Hepatocyte (in vitro differentiated cells): ENCODE measurements at regions not wholly inside any gene's neighbourhood (a gene's known extent, or its start where the extent isn't known, plus 50 kb on each side); places are given as distances from the start of the nearest gene placed in this dataset.
"Not testable (repeated sequence)": the region's sequence is repeated elsewhere in the genome, so short reads cannot be mapped to it uniquely, and the experiment has no call there.

Experiments used
- DNase-seq: peaks from one replicate; pipeline ENCODE4 v3.0.0-alpha.2; 2016; ENCODE audit warnings: low spot score
- H2AFZ ChIP-seq: fragments of 200-600 bp; sonication (generic); 2 replicates; pipeline ENCODE4 v1.6.0; 2016; ENCODE audit warnings: antibody characterized with exemption, mild to moderate bottlenecking
- H3K27ac ChIP-seq: fragments of 200-600 bp; sonication (generic); 2 replicates; pipeline ENCODE4 v1.5.1; 2016; ENCODE audit warnings: mild to moderate bottlenecking
- H3K27me3 ChIP-seq: fragments of 200-600 bp; sonication (generic); 2 replicates; pipeline ENCODE4 v1.6.1; 2016
- H3K36me3 ChIP-seq: fragments of 200-600 bp; sonication (generic); replicated peaks from 2 replicates; pipeline ENCODE4 v1.5.1; 2016; ENCODE audit warnings: low read depth; ENCODE audit not compliant: insufficient read depth
- H3K4me1 ChIP-seq: fragments of 200-600 bp; sonication (generic); 2 replicates; pipeline ENCODE4 v1.5.1; 2016; ENCODE audit warnings: mild to moderate bottlenecking, moderate library complexity; ENCODE audit not compliant: insufficient read depth
- H3K4me2 ChIP-seq: fragments of 200-600 bp; sonication (generic); 2 replicates; pipeline ENCODE4 v1.6.0; 2016
- H3K4me3 ChIP-seq: fragments of 200-600 bp; sonication (generic); 2 replicates; pipeline ENCODE4 v1.5.1; 2016; ENCODE audit warnings: mild to moderate bottlenecking
- H3K79me2 ChIP-seq: fragments of 200-600 bp; sonication (generic); 2 replicates; pipeline ENCODE4 v1.6.0; 2017; ENCODE audit warnings: mild to moderate bottlenecking
- H3K9me2 ChIP-seq: fragments of 200-600 bp; sonication (generic); replicated peaks from 2 replicates; pipeline ENCODE4 v1.6.0; 2017; ENCODE audit warnings: mild to moderate bottlenecking; ENCODE audit not compliant: insufficient read depth
- H3K9me3 ChIP-seq: fragments of 200-600 bp; sonication (generic); 2 replicates; pipeline ENCODE4 v1.5.1; 2016; ENCODE audit warnings: low read depth, mild to moderate bottlenecking
- H4K20me1 ChIP-seq: fragments of 200-600 bp; sonication (generic); 2 replicates; pipeline ENCODE4 v1.6.0; 2016; ENCODE audit warnings: mild to moderate bottlenecking; ENCODE audit not compliant: insufficient read depth, poor library complexity, severe bottlenecking
- EZH2 ChIP-seq: fragments of 200-600 bp; sonication (generic); IDR thresholded peaks from 2 replicates; pipeline ENCODE4 v1.6.1; 2016; ENCODE audit warnings: antibody characterized with exemption, mild to moderate bottlenecking, borderline replicate concordance
- EZH2phosphoT487 ChIP-seq: fragments of 200-600 bp; sonication (generic); IDR thresholded peaks from one replicate; pipeline ENCODE4 v1.6.1; 2018; ENCODE audit warnings: antibody characterized with exemption, mild to moderate bottlenecking, low read depth, moderate library complexity; ENCODE audit not compliant: unreplicated experiment, severe bottlenecking
- WGBS: methylation state at CpG from one replicate; pipeline ENCODE4 v1.1.6; 2016; ENCODE audit warnings: low lambda C conversion rate; ENCODE audit errors: missing lambda C conversion rate; 5-methylcytosine and 5-hydroxymethylcytosine counted together
- TF ChIP-seq, protein P1 (sequence below): fragments of 200-600 bp; sonication (generic); IDR thresholded peaks from 2 replicates; pipeline ENCODE4 v1.5.1; 2016; ENCODE audit warnings: antibody characterized with exemption, mild to moderate bottlenecking; ENCODE audit not compliant: poor library complexity

DNA sequence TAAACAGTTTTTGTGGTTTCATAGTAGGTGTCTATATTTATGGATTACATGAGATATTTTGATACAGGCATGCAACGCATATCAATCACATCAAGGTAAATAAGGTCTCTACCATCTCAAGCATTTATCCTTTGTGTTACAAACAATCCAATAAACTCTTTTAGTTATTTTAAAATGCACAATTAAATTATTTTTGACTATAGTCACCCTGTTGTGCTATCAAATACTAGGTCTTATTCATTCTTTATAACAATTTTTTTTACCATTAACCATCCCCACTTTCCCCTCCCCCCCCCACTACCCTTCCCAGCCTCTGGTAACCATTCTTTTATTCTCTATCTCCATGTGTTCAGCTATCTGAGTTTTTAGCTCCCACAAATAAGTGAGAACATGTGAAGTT lies 175.7 kb upstream of the FBXO33 start:
- no peaks in the 10 kb centered on the region for H3K9me3 ChIP-seq
- H3K79me2 ChIP-seq = no peaks in the 10 kb centered on the region
- WGBS = 93% methylated on average over 1 of the region's 1 CpG
- no peaks in the 10 kb centered on the region for H3K4me1 ChIP-seq
- H3K36me3 ChIP-seq = no peaks in the 10 kb centered on the region
- no peaks in the 10 kb centered on the region for H3K9me2 ChIP-seq
- H3K4me2 ChIP-seq = no peak overlapping the region
- H2AFZ ChIP-seq = no peak overlapping the region
- no peak for TF ChIP-seq EZH2
- no peak for TF ChIP-seq EZH2phosphoT487
- H4K20me1 ChIP-seq = no peaks in the 10 kb centered on the region
- H3K27me3 ChIP-seq = no peaks in the 10 kb centered on the region
- H3K4me3 ChIP-seq = no peak overlapping the region
- DNase-seq = no peak
- H3K27ac ChIP-seq = no peak overlapping the region

DNA sequence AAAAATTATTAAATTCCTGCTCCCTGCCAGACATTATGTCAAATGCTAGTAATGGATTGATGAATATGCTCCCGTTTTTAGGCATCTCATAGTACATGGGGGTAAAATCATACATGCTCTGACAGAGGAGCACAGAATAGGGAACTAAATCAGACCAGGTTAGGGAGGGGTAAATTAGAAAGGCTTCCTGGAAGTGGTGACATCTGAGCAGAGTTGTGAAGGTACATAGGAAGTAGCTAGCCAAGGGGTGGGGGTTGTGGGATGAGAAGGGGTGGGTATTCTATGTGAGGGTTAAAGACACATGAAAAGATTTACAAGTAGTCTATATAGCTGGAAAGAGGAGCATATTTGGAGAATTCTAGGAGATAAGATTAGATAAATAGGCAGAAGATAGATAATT lies 171.7 kb upstream of the FBXO33 start:
- TF ChIP-seq, protein P1, sequence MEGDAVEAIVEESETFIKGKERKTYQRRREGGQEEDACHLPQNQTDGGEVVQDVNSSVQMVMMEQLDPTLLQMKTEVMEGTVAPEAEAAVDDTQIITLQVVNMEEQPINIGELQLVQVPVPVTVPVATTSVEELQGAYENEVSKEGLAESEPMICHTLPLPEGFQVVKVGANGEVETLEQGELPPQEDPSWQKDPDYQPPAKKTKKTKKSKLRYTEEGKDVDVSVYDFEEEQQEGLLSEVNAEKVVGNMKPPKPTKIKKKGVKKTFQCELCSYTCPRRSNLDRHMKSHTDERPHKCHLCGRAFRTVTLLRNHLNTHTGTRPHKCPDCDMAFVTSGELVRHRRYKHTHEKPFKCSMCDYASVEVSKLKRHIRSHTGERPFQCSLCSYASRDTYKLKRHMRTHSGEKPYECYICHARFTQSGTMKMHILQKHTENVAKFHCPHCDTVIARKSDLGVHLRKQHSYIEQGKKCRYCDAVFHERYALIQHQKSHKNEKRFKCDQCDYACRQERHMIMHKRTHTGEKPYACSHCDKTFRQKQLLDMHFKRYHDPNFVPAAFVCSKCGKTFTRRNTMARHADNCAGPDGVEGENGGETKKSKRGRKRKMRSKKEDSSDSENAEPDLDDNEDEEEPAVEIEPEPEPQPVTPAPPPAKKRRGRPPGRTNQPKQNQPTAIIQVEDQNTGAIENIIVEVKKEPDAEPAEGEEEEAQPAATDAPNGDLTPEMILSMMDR = no peak
- no peak for TF ChIP-seq EZH2
- no peak for TF ChIP-seq EZH2phosphoT487
- Histone ChIP-seq H2AFZ (no peak overlapping the region), H3K4me2 (no peak overlapping the region), H3K79me2 (no peaks in the 10 kb centered on the region), H3K9me3 (no peaks in the 10 kb centered on the region), H3K36me3 (no peaks in the 10 kb centered on the region), H3K9me2 (no peaks in the 10 kb centered on the region), H3K27ac (no peak overlapping the region), H3K27me3 (no peaks in the 10 kb centered on the region), H3K4me3 (no peak overlapping the region), H3K4me1 (no peaks in the 10 kb centered on the region), H4K20me1 (no peaks in the 10 kb centered on the region)
- DNase-seq = no peak
- 75% methylated on average over 1 of the region's 1 CpG for WGBS

DNA sequence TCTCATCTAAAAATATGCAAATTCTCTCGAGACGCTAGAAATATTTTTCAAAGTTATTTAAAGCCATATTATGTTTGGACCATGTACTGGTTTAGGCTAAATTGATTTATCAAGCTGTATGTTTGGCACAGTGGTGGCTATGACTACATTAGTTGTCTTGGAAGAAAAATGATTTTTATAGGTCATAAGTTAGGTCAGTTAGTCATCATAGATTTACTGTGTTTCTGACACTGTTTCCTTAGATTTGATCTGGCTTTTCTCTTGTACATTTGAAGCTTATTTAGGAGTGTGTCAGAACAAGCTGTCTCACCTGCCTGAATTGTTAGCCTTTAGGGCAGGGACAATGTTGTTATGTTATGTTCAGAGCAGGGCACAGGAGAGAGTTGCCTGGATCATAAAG lies 161.1 kb upstream of the FBXO33 start:
- H3K36me3 ChIP-seq = no peaks in the 10 kb centered on the region

GRCh38 chr14:39592116-39592789 lies 160.0 kb upstream of the FBXO33 start:
- H3K4me2 ChIP-seq = no peak overlapping the region
- H2AFZ ChIP-seq = no peak overlapping the region
- no peaks in the 10 kb centered on the region for H3K4me1 ChIP-seq
- H3K4me3 ChIP-seq = no peak overlapping the region
- DNase-seq = no peak
- TF ChIP-seq, protein P1 = no peak
- TF ChIP-seq EZH2phosphoT487 (no peak), EZH2 (no peak)
- no peaks in the 10 kb centered on the region for H3K36me3 ChIP-seq
- WGBS = 61% methylated on average over 2 of the region's 2 CpGs
- no peaks in the 10 kb centered on the region for H3K27me3 ChIP-seq
- no peak overlapping the region for H3K27ac ChIP-seq
- H3K79me2 ChIP-seq = no peaks in the 10 kb centered on the region
- H4K20me1 ChIP-seq = no peaks in the 10 kb centered on the region
- no peaks in the 10 kb centered on the region for H3K9me2 ChIP-seq
- no peaks in the 10 kb centered on the region for H3K9me3 ChIP-seq

More for the DNA sequence above, 161.1 kb upstream of the FBXO33 start:
- WGBS = 96% methylated on average over 2 of the region's 2 CpGs
- TF ChIP-seq EZH2 = no peak
- TF ChIP-seq, protein P1 = no peak
- Histone ChIP-seq H3K4me3 (no peak overlapping the region), H2AFZ (no peak overlapping the region), H4K20me1 (no peaks in the 10 kb centered on the region), H3K27me3 (no peaks in the 10 kb centered on the region), H3K4me1 (no peaks in the 10 kb centered on the region), H3K79me2 (no peaks in the 10 kb centered on the region), H3K9me3 (no peaks in the 10 kb centered on the region), H3K4me2 (no peak overlapping the region), H3K27ac (no peak overlapping the region), H3K9me2 (no peaks in the 10 kb centered on the region)
- no peak for DNase-seq

- not testable (repeated sequence) for H3K4me2 ChIP-seq
- WGBS = 96% methylated on average over 21 of the region's 21 CpGs
Observed at GRCh38 chr14:39589882-39590281, 157.6 kb upstream of the FBXO33 start.

More at GRCh38 chr14:39589882-39590281, 157.6 kb upstream of the FBXO33 start:
- not testable (repeated sequence) for H3K79me2 ChIP-seq, H3K27me3 ChIP-seq, H3K9me2 ChIP-seq, H3K4me1 ChIP-seq, DNase-seq, H3K27ac ChIP-seq, H3K9me3 ChIP-seq, H3K36me3 ChIP-seq, H4K20me1 ChIP-seq, H2AFZ ChIP-seq, H3K4me3 ChIP-seq
